HEK293 (cell line): ENCODE measurements at regions not wholly inside any gene's neighbourhood (a gene's known extent, or its start where the extent isn't known, plus 50 kb on each side); places are given as distances from the start of the nearest gene placed in this dataset.
A peak's percentile ranks its signal among the peaks of the same experiment; 100 is the strongest.

Source experiments
- CTCF ChIA-PET: fragments of 350-600 bp; formaldehyde crosslinking; extraction: SDS; loops from one replicate; lab custom pipeline; 2021; ENCODE audit warnings: antibody characterized with exemption; lab: Yijun Ruan, JAX
- POLR2A ChIA-PET: fragments of 300-600 bp; formaldehyde crosslinking; extraction: SDS; loops from one replicate; lab custom pipeline; 2020; ENCODE audit warnings: antibody characterized with exemption, inconsistent platforms; lab: Yijun Ruan, JAX
- H3K27ac ChIP-seq: fragments of 200-500 bp; sonication (Bioruptor generic); 2 replicates; pipeline ENCODE4 v1.5.1; 2014; ENCODE audit warnings: low read depth, low read length, control low read depth, inconsistent platforms; ENCODE audit errors: extremely low read depth
- H3K36me3 ChIP-seq, 2 experiments: fragments of 200-500 bp in 1 of 2; sonication (Bioruptor generic) in 1 of 2; 1 replicate in 1 of 2; 2 replicates in 1 of 2; pipeline ENCODE4 v1.5.1; 2014 to 2017; ENCODE audit warnings: inconsistent platforms in 2 of 2, low read length in 2 of 2; ENCODE audit not compliant: control insufficient read depth in 2 of 2, insufficient read depth in 1 of 2
- H3K4me1 ChIP-seq: fragments of 200-500 bp; sonication (Bioruptor generic); 2 replicates; pipeline ENCODE4 v1.5.1; 2014; ENCODE audit warnings: mild to moderate bottlenecking, low read length, inconsistent platforms; ENCODE audit not compliant: control insufficient read depth, insufficient read depth
- H3K4me3 ChIP-seq: 2 replicates; pipeline ENCODE4 v1.5.1; 2011; ENCODE audit warnings: low read depth, mild to moderate bottlenecking, control low read depth, low read length, moderate library complexity
- H3K9me3 ChIP-seq: fragments of 200-500 bp; sonication (Bioruptor generic); 2 replicates; pipeline ENCODE4 v1.5.1; 2014; ENCODE audit warnings: low read depth, low read length, inconsistent platforms; ENCODE audit not compliant: control insufficient read depth, insufficient read depth
- CTCF ChIP-seq: fragments of 450-650 bp; formaldehyde crosslinking; IDR thresholded peaks from 2 replicates; pipeline ENCODE4 v1.5.1; 2016; ENCODE audit warnings: missing biosample characterization, missing genetic modification characterization
- ELK4 ChIP-seq: IDR thresholded peaks from 2 replicates; pipeline ENCODE4 v1.6.1; 2011; ENCODE audit warnings: mild to moderate bottlenecking, low read depth, low read length, borderline replicate concordance
- KLF16 ChIP-seq: fragments of 450-650 bp; formaldehyde crosslinking; IDR thresholded peaks from 2 replicates; pipeline ENCODE4 v1.5.1; 2017; ENCODE audit warnings: missing biosample characterization, missing genetic modification characterization
- KLF7 ChIP-seq: fragments of 450-650 bp; formaldehyde crosslinking; IDR thresholded peaks from 2 replicates; pipeline ENCODE4 v1.5.1; 2016; ENCODE audit warnings: missing biosample characterization, missing genetic modification characterization, borderline replicate concordance
- KLF9 ChIP-seq: fragments of 450-650 bp; formaldehyde crosslinking; IDR thresholded peaks from 2 replicates; pipeline ENCODE4 v1.5.1; 2016; ENCODE audit warnings: missing biosample characterization, missing genetic modification characterization, low read depth
- PRDM10 ChIP-seq: fragments of 450-650 bp; formaldehyde crosslinking; IDR thresholded peaks from 2 replicates; pipeline ENCODE4 v1.5.1; 2016; ENCODE audit warnings: missing biosample characterization, missing genetic modification characterization
- SP7 ChIP-seq: fragments of 450-650 bp; formaldehyde crosslinking; IDR thresholded peaks from 2 replicates; pipeline ENCODE4 v1.5.1; 2016; ENCODE audit warnings: missing biosample characterization, missing genetic modification characterization
- ZBTB20 ChIP-seq: fragments of 450-650 bp; formaldehyde crosslinking; IDR thresholded peaks from 2 replicates; pipeline ENCODE4 v1.5.1; 2016; ENCODE audit warnings: missing biosample characterization, missing genetic modification characterization
- ZBTB26 ChIP-seq: fragments of 450-650 bp; formaldehyde crosslinking; optimal IDR thresholded peaks from 2 replicates; pipeline ENCODE3; 2016; ENCODE audit warnings: missing biosample characterization, mild to moderate bottlenecking, missing genetic modification characterization
- ZBTB48 ChIP-seq: fragments of 450-650 bp; formaldehyde crosslinking; IDR thresholded peaks from 2 replicates; pipeline ENCODE4 v1.5.1; 2016; ENCODE audit warnings: missing biosample characterization, missing genetic modification characterization
- ZNF112 ChIP-seq: fragments of 450-650 bp; formaldehyde crosslinking; IDR thresholded peaks from 2 replicates; pipeline ENCODE4 v1.5.0; 2017; ENCODE audit warnings: missing biosample characterization, missing genetic modification characterization
- ZNF121 ChIP-seq: fragments of 450-650 bp; formaldehyde crosslinking; IDR thresholded peaks from 2 replicates; pipeline ENCODE4 v1.5.1; 2016; ENCODE audit warnings: missing biosample characterization, missing genetic modification characterization
- ZNF157 ChIP-seq: fragments of 450-650 bp; formaldehyde crosslinking; IDR thresholded peaks from 2 replicates; pipeline ENCODE4 v1.5.1; 2016; ENCODE audit warnings: missing biosample characterization, missing genetic modification characterization
- ZNF239 ChIP-seq: fragments of 450-650 bp; formaldehyde crosslinking; IDR thresholded peaks from 2 replicates; pipeline ENCODE4 v1.5.1; 2016; ENCODE audit warnings: missing biosample characterization, missing genetic modification characterization
- ZNF362 ChIP-seq: fragments of 450-650 bp; formaldehyde crosslinking; IDR thresholded peaks from 2 replicates; pipeline ENCODE4 v1.5.1; 2016; ENCODE audit warnings: missing biosample characterization, missing genetic modification characterization
- ZNF37A ChIP-seq: fragments of 450-650 bp; IDR thresholded peaks from 2 replicates; pipeline ENCODE4 v1.5.1; 2018; ENCODE audit warnings: missing biosample characterization, missing genetic modification characterization
- ZNF398 ChIP-seq: fragments of 450-650 bp; formaldehyde crosslinking; IDR thresholded peaks from 2 replicates; pipeline ENCODE4 v1.5.1; 2017; ENCODE audit warnings: missing biosample characterization, missing genetic modification characterization
- ZNF426 ChIP-seq: fragments of 450-650 bp; formaldehyde crosslinking; IDR thresholded peaks from 2 replicates; pipeline ENCODE4 v1.5.1; 2017; ENCODE audit warnings: missing biosample characterization, missing genetic modification characterization, mild to moderate bottlenecking, inconsistent platforms, moderate library complexity
- ZNF488 ChIP-seq: fragments of 450-650 bp; formaldehyde crosslinking; IDR thresholded peaks from 2 replicates; pipeline ENCODE4 v1.5.1; 2016; ENCODE audit warnings: missing biosample characterization, missing genetic modification characterization
- ZNF654 ChIP-seq: fragments of 450-650 bp; formaldehyde crosslinking; IDR thresholded peaks from 2 replicates; pipeline ENCODE4 v1.5.1; 2016; ENCODE audit warnings: low read depth, missing biosample characterization, missing genetic modification characterization
- ZNF677 ChIP-seq: fragments of 450-650 bp; IDR thresholded peaks from 2 replicates; pipeline ENCODE4 v1.5.0; 2018; ENCODE audit warnings: missing biosample characterization, mild to moderate bottlenecking, missing genetic modification characterization, moderate library complexity
- ZNF707 ChIP-seq: fragments of 450-650 bp; formaldehyde crosslinking; IDR thresholded peaks from 2 replicates; pipeline ENCODE4 v1.5.1; 2016; ENCODE audit warnings: missing biosample characterization, missing genetic modification characterization
- ZNF768 ChIP-seq: fragments of 450-650 bp; formaldehyde crosslinking; IDR thresholded peaks from 2 replicates; pipeline ENCODE4 v1.5.1; 2018; ENCODE audit warnings: missing biosample characterization, mild to moderate bottlenecking, missing genetic modification characterization

- ChIA-PET CTCF (interaction anchor here (0.7 to 1.1 kb wide), 2 partner anchors 16 to 207 kb away, joined by 3 to 5 read pairs; no protein-coding TSS in a partner anchor), POLR2A (no interaction called here)
- H3K4me1 ChIP-seq: 0 out of 2 replicates have a peak, but pooled peaks cover 3% of the 10 kb centered on the region
- H3K9me3 ChIP-seq: no peaks in the 10 kb centered on the region
- no peak overlapping the region for H3K27ac ChIP-seq
- H3K4me3 ChIP-seq: no peak overlapping the region
- no peaks in the 10 kb centered on the region for H3K36me3 ChIP-seq
- TF ChIP-seq ZNF239 (tag by site-specific recombination) (no peak), ZNF37A (tag by site-specific recombination) (no peak), ZBTB26 (no peak), ZBTB20 (tag by site-specific recombination) (peak; percentile 25; the same call in 1 of the 2 replicates), CTCF (tag by site-specific recombination) (peak; percentile 61), ZNF654 (tag by site-specific recombination) (0 out of 2 replicates have a peak, but pooled peaks have one; percentile 9), ZNF398 (tag by site-specific recombination) (no peak), PRDM10 (tag by site-specific recombination) (no peak)
Measured at GRCh38 chr12:94753036-94753679, 102.8 kb upstream of the TMCC3 start.

- CTCF ChIA-PET: interaction anchor here (0.6 kb wide), 1 partner anchor 97 kb away, joined by 5 read pairs; no protein-coding TSS in a partner anchor
- Histone ChIP-seq H3K4me3 (no peak overlapping the region), H3K36me3 (no peaks in the 10 kb centered on the region), H3K27ac (no peak overlapping the region), H3K9me3 (no peaks in the 10 kb centered on the region), H3K4me1 (0 out of 2 replicates have a peak, but pooled peaks cover 3% of the 10 kb centered on the region)
- POLR2A ChIA-PET: no interaction called here
- no peak for TF ChIP-seq ZNF362 (tag by site-specific recombination)
- no peak for TF ChIP-seq ZNF121 (tag by site-specific recombination)
- no peak for TF ChIP-seq ZNF239 (tag by site-specific recombination)
- TF ChIP-seq ZNF707: no peak
- no peak for TF ChIP-seq SP7 (tag by site-specific recombination)
- TF ChIP-seq KLF16 (tag by site-specific recombination): no peak
- TF ChIP-seq KLF7 (tag by site-specific recombination): no peak
- no peak for TF ChIP-seq ZNF768
- no peak for TF ChIP-seq ZNF426 (tag by site-specific recombination)
- no peak for TF ChIP-seq ZNF677 (tag by site-specific recombination)
- TF ChIP-seq ZBTB48 (tag by site-specific recombination): no peak
- no peak for TF ChIP-seq ZNF112 (tag by site-specific recombination)
- TF ChIP-seq ZNF157 (tag by site-specific recombination): no peak
- TF ChIP-seq KLF9 (tag by site-specific recombination): no peak
- TF ChIP-seq ZNF488: no peak
- TF ChIP-seq ELK4: no peak
Measured at GRCh38 chr12:94750864-94751263, 100.5 kb upstream of the TMCC3 start.
